NCI-H526 (cell line): ENCODE measurements at regions not wholly inside any gene's neighbourhood (a gene's known extent, or its start where the extent isn't known, plus 50 kb on each side); places are given as distances from the start of the nearest gene placed in this dataset.
"Not testable (repeated sequence)": the region's sequence is repeated elsewhere in the genome, so short reads cannot be mapped to it uniquely, and the experiment has no call there.

Experiments
- DNase-seq, 2 experiments: peaks; one replicate each; lab custom pipeline; 2025; lab: John Stamatoyannopoulos, UW

GRCh38 chr16:22572331-22573224 lies 61.9 kb downstream of the NPIPB5 start:
- not testable (repeated sequence) for DNase-seq

GRCh38 chr16:22573225-22573530 lies 62.5 kb downstream of the NPIPB5 start:
- DNase-seq: not testable (repeated sequence)

- DNase-seq: not testable (repeated sequence)
Observed at GRCh38 chr16:22576506-22576905, 65.8 kb downstream of the NPIPB5 start.

GRCh38 chr16:22583195-22583594 lies 72.5 kb downstream of the NPIPB5 start:
- DNase-seq: not testable (repeated sequence)

- DNase-seq: not testable (repeated sequence)
Observed at GRCh38 chr16:22584459-22584858, 73.8 kb downstream of the NPIPB5 start.

- DNase-seq: not testable (repeated sequence)
Observed at GRCh38 chr16:22584941-22585340, 74.2 kb downstream of the NPIPB5 start.

GRCh38 chr16:22585431-22585830 lies 74.7 kb downstream of the NPIPB5 start:
- DNase-seq: not testable (repeated sequence)

- not testable (repeated sequence) for DNase-seq
Observed at GRCh38 chr16:22586732-22587131, 76.0 kb downstream of the NPIPB5 start.

GRCh38 chr16:22589757-22590156 lies 79.1 kb downstream of the NPIPB5 start:
- not testable (repeated sequence) for DNase-seq

- not testable (repeated sequence) for DNase-seq
Observed at GRCh38 chr16:22596445-22597045, 85.9 kb downstream of the NPIPB5 start.

- DNase-seq: not testable (repeated sequence)
Observed at GRCh38 chr16:22603744-22604143, 93.1 kb downstream of the NPIPB5 start.

- not testable (repeated sequence) for DNase-seq
Observed at GRCh38 chr16:22606619-22607018, 95.9 kb downstream of the NPIPB5 start.

GRCh38 chr16:22609798-22610197 lies 99.1 kb downstream of the NPIPB5 start:
- not testable (repeated sequence) for DNase-seq

- DNase-seq: not testable (repeated sequence)
Observed at GRCh38 chr16:22611128-22611527, 100.4 kb downstream of the NPIPB5 start.

GRCh38 chr16:22614271-22614947 lies 103.7 kb downstream of the NPIPB5 start:
- DNase-seq: no peak

- DNase-seq: no peak
Observed at GRCh38 chr16:22618842-22619241, 108.2 kb downstream of the NPIPB5 start.

- no peak for DNase-seq
Observed at GRCh38 chr16:22621586-22622155, 111.0 kb downstream of the NPIPB5 start.

GRCh38 chr16:22622703-22623102 lies 112.0 kb downstream of the NPIPB5 start:
- no peak for DNase-seq

GRCh38 chr16:22623351-22623781 lies 112.7 kb downstream of the NPIPB5 start:
- DNase-seq: no peak

- DNase-seq: no peak
Observed at GRCh38 chr16:22624038-22624799, 113.5 kb downstream of the NPIPB5 start.

- no peak for DNase-seq
Observed at GRCh38 chr16:22624800-22625533, 114.3 kb downstream of the NPIPB5 start.
